Coronary artery (tissue), 2 donors: ENCODE measurements at regions not wholly inside any gene's neighbourhood (a gene's known extent, or its start where the extent isn't known, plus 50 kb on each side); places are given as distances from the start of the nearest gene placed in this dataset.
A peak's percentile ranks its signal among the peaks of the same experiment; 100 is the strongest.

Source experiments
- DNase-seq: peaks from one replicate; pipeline ENCODE4 v3.0.0-alpha.2; 2017; ENCODE audit warnings: low spot score
- H3K27ac ChIP-seq, 2 donors: fragments of 200-600 bp; sonication (generic); one replicate each; pipeline ENCODE4 v1.5.1; 2016 to 2019
- H3K4me3 ChIP-seq: fragments of 200-600 bp; sonication (generic); 2 replicates; pipeline ENCODE4 v1.5.1; 2016; ENCODE audit warnings: mild to moderate bottlenecking, moderate library complexity
- CTCF ChIP-seq: fragments of 200-600 bp; sonication (generic); IDR thresholded peaks from one replicate; pipeline ENCODE4 v1.5.1; 2019; ENCODE audit warnings: antibody characterized with exemption

GRCh38 chr14:56482310-56482911 is 97.2 kb upstream of the TMEM260 start:
- no peak for TF ChIP-seq CTCF
- Histone ChIP-seq H3K4me3 (no peak overlapping the region), H3K27ac (no peak overlapping the region)
- no peak for DNase-seq

- DNase-seq = no peak
- Histone ChIP-seq H3K27ac (no peak overlapping the region), H3K4me3 (no peak overlapping the region)
- TF ChIP-seq CTCF = no peak
These were observed 92.4 kb upstream of the TMEM260 start for GRCh38 chr14:56487090-56487667.

GRCh38 chr14:56487761-56488160 is 91.8 kb upstream of the TMEM260 start:
- no peak overlapping the region for H3K4me3 ChIP-seq
- no peak for DNase-seq
- H3K27ac ChIP-seq = no peak overlapping the region
- TF ChIP-seq CTCF = no peak

- no peak for DNase-seq
- Histone ChIP-seq H3K27ac (no peak overlapping the region), H3K4me3 (no peak overlapping the region)
- no peak for TF ChIP-seq CTCF
These were observed 91.3 kb upstream of the TMEM260 start for GRCh38 chr14:56488306-56488705.

- Histone ChIP-seq H3K4me3 (no peak overlapping the region), H3K27ac (no peak overlapping the region)
- DNase-seq = no peak
- TF ChIP-seq CTCF = peak; percentile 18
These were observed 89.2 kb upstream of the TMEM260 start for GRCh38 chr14:56490379-56490778.

- H3K27ac ChIP-seq = no peak overlapping the region
- no peak for DNase-seq
- TF ChIP-seq CTCF = peak; percentile 60
- peak overlapping the region; percentile 11 for H3K4me3 ChIP-seq
These were observed 88.0 kb upstream of the TMEM260 start for GRCh38 chr14:56491299-56492285.
